ENCODE measurements at regions not wholly inside any gene's neighbourhood (a gene's known extent, or its start where the extent isn't known, plus 50 kb on each side); places are given as distances from the start of the nearest gene placed in this dataset.

DNA sequence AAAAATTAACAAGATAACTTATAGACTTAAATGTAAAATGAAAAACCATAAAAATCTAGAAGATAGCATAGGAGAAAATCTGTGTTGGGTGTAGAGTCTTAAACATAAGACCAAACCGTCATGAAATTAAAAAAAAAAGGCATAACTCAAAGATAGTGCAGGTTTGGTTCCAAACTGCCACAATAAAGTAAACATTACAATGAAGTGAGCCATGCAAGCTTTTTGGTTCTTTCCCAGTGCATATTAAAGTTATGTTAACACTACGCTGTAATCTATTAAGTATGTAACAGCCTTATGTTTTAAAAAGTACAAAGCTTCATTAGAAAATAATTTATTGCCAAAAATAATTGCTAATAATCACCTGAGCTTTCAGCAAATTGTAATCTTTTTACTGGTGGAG lies 1366.5 kb upstream of the LRRTM3 start:
- Mint-ChIP-seq H3K36me3 (ENCODE audit: low read depth) (no peaks in the 10 kb centered on the region), H3K9me3 (ENCODE audit: low read depth) (peaks cover 15% of the 10 kb centered on the region), H3K27ac (ENCODE audit: unreplicated experiment) (no peak overlapping the region), H3K27me3 (ENCODE audit: low read depth) (no peaks in the 10 kb centered on the region), H3K4me1 (ENCODE audit: low read depth) (peaks cover 18% of the 10 kb centered on the region), H3K4me3 (ENCODE audit: unreplicated experiment) (no peak overlapping the region)
- DNase-seq (ENCODE audit: low spot score): no peak
- TF ChIP-seq, protein P1, sequence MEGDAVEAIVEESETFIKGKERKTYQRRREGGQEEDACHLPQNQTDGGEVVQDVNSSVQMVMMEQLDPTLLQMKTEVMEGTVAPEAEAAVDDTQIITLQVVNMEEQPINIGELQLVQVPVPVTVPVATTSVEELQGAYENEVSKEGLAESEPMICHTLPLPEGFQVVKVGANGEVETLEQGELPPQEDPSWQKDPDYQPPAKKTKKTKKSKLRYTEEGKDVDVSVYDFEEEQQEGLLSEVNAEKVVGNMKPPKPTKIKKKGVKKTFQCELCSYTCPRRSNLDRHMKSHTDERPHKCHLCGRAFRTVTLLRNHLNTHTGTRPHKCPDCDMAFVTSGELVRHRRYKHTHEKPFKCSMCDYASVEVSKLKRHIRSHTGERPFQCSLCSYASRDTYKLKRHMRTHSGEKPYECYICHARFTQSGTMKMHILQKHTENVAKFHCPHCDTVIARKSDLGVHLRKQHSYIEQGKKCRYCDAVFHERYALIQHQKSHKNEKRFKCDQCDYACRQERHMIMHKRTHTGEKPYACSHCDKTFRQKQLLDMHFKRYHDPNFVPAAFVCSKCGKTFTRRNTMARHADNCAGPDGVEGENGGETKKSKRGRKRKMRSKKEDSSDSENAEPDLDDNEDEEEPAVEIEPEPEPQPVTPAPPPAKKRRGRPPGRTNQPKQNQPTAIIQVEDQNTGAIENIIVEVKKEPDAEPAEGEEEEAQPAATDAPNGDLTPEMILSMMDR (IDR thresholded peaks at IDR 0.05): no peak

DNA sequence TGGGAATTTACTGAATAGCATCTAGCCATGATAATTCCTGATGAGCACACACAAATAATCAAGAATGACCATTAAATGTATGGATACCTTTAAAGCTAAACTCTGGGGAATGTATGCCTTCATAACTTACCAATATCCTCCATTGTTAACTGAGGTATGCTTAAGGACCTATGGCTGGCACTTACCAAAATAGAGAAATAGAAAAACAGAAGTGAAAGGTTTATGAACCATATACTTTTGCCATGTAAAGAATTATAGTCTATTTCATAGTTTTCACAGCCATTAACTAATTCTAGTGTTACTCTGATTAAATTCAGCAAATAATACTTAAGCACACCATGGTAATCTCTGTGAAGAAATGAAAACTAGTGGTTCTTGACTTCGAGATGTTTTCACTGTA lies 1360.6 kb upstream of the LRRTM3 start:
- Mint-ChIP-seq H3K27ac (ENCODE audit: unreplicated experiment) (no peak overlapping the region), H3K9me3 (ENCODE audit: low read depth) (peaks cover 18% of the 10 kb centered on the region), H3K4me1 (ENCODE audit: low read depth) (peaks cover 6% of the 10 kb centered on the region), H3K4me3 (ENCODE audit: unreplicated experiment) (no peak overlapping the region), H3K27me3 (ENCODE audit: low read depth) (no peaks in the 10 kb centered on the region), H3K36me3 (ENCODE audit: low read depth) (no peaks in the 10 kb centered on the region)
- TF ChIP-seq, protein P1 (IDR thresholded peaks at IDR 0.05): no peak
- DNase-seq (ENCODE audit: low spot score): no peak

DNA sequence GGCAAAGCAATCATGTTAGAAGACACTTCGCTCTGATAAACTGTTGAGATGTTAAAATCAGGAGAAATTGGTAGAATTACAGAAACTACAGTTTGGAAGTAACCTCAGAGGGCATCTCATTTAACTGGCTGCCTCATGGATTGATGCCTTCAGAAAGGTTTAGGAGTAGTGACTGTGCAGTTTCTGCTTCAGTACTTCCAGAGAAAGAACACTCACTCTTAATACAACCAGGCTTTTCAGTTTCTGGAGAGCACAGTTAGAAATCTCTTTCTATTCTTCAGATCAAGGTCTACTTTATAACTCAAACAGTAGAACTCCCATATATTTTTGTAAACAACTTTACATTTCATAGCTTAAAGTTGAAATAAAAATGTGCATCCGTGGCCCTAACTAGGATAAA lies 1358.9 kb upstream of the LRRTM3 start:
- TF ChIP-seq, protein P1 (IDR thresholded peaks at IDR 0.05): no peak
- H3K27me3 Mint-ChIP-seq (ENCODE audit: low read depth): no peaks in the 10 kb centered on the region
- H3K4me1 Mint-ChIP-seq (ENCODE audit: low read depth): peaks cover 15% of the 10 kb centered on the region
- H3K4me3 Mint-ChIP-seq (ENCODE audit: unreplicated experiment): no peak overlapping the region
- no peak for DNase-seq (ENCODE audit: low spot score)
- H3K9me3 Mint-ChIP-seq (ENCODE audit: low read depth): peaks cover 11% of the 10 kb centered on the region
- H3K36me3 Mint-ChIP-seq (ENCODE audit: low read depth): no peaks in the 10 kb centered on the region
- no peak overlapping the region for H3K27ac Mint-ChIP-seq (ENCODE audit: unreplicated experiment)

DNA sequence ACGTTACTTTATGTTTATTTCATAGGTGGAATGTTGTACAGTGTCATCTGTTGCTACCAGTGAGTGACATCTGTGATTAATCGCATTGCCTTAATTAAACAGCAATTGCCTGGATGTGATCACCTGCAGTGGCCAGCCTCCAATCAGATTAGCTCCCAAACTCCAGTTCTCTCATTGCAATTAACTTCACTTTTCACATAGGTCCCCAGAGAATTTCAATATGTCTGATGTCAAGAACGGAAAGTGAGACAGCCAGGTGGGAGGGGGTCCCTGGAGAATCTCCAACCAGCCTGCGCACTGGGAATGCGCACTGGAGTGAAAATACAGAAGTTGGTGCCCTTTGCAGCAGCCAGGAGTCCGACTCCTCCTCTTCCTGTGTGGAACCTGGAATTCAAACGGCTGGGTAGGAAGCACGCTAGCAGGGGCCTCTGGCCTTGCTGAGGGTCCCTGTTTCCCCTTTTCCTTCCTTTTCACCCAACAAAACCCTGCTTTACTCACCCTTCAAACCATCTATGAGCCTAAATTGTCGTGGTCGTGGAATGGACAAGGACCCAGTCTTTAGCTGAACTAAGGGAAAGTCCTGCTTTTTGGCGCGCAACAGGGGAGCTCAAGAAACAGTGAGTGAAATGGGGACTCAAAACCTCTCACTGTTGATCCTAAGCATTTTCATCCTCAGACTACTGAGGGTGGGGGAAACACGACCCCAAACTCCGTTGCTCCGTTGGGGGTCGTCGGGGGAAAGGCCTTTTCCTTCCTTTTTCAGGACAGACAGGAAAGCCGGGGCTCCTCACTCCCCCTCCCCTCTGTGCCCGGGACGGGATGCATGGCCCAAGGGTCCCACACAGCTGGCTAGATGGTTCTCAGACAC lies 1355.5 kb upstream of the LRRTM3 start:
- H3K27ac Mint-ChIP-seq (ENCODE audit: unreplicated experiment): peak overlapping the region; percentile 34
- peaks cover 3% of the 10 kb centered on the region for H3K9me3 Mint-ChIP-seq (ENCODE audit: low read depth)
- H3K36me3 Mint-ChIP-seq (ENCODE audit: low read depth): peaks cover 2% of the 10 kb centered on the region
- TF ChIP-seq, protein P1 (IDR thresholded peaks at IDR 0.05): peak; percentile 37
- no peaks in the 10 kb centered on the region for H3K27me3 Mint-ChIP-seq (ENCODE audit: low read depth)
- no peak for DNase-seq (ENCODE audit: low spot score)
- H3K4me3 Mint-ChIP-seq (ENCODE audit: unreplicated experiment): peak overlapping the region; percentile 86
- peaks cover 15% of the 10 kb centered on the region for H3K4me1 Mint-ChIP-seq (ENCODE audit: low read depth)

DNA sequence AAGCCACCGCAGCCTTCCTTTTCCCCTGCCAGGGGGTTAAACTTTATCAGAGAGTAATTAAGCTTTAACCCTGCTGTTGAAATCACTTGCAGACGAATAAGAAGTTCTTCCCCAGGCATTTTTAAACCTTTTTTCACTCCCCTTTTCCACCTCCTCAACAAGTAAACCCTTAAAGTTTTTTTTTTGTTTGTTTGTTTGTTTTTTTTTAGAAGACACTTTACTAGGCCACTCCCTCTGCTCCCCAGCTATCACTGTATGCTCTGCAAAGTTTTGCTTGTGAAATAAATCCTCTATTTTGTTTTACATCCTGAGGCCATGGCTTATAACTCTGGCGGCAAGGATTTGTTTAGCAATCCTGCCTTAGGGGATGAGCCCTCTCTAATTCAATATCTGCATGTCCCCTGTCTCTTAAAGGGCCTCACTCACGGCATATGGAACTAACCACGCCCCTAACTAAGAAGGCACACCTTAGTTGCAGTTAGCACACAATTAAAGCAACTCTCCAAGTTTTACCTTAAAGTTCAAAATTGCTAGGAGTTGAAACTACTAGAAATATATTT lies 1354.7 kb upstream of the LRRTM3 start:
- Mint-ChIP-seq H3K36me3 (ENCODE audit: low read depth) (peaks cover 2% of the 10 kb centered on the region), H3K27me3 (ENCODE audit: low read depth) (no peaks in the 10 kb centered on the region), H3K9me3 (ENCODE audit: low read depth) (peaks cover 3% of the 10 kb centered on the region), H3K4me1 (ENCODE audit: low read depth) (peaks cover 15% of the 10 kb centered on the region), H3K27ac (ENCODE audit: unreplicated experiment) (peak overlapping the region; percentile 14), H3K4me3 (ENCODE audit: unreplicated experiment) (peak overlapping the region; percentile 86)
- TF ChIP-seq, protein P1 (IDR thresholded peaks at IDR 0.05): no peak
- DNase-seq (ENCODE audit: low spot score): no peak
